OCI-LY1 (cell line): ENCODE measurements at regions not wholly inside any gene's neighbourhood (a gene's known extent, or its start where the extent isn't known, plus 50 kb on each side); places are given as distances from the start of the nearest gene placed in this dataset.

Source experiments
- H2AFZ ChIP-seq: fragments of 200-600 bp; sonication (generic), shearing (Covaris generic); 2 replicates; pipeline ENCODE4 v1.6.0; 2014; ENCODE audit warnings: antibody characterized with exemption, mild to moderate bottlenecking, low read length
- H3F3A ChIP-seq: fragments of 200-600 bp; sonication (generic), shearing (Covaris generic); 2 replicates; pipeline ENCODE4 v1.6.0; 2014; ENCODE audit warnings: mild to moderate bottlenecking, antibody characterized with exemption, low read length, moderate library complexity; ENCODE audit not compliant: insufficient read depth
- H3K27ac ChIP-seq: fragments of 200-600 bp; sonication (generic); 2 replicates; pipeline ENCODE4 v1.5.1; 2014; ENCODE audit warnings: low read length, mixed run types, mild to moderate bottlenecking, low read depth; ENCODE audit not compliant: poor library complexity, severe bottlenecking
- H3K27me3 ChIP-seq: fragments of 200-600 bp; sonication (generic); 2 replicates; pipeline ENCODE4 v1.6.0; 2014; ENCODE audit warnings: antibody characterized with exemption, mild to moderate bottlenecking, low read length, moderate library complexity; ENCODE audit not compliant: insufficient read depth
- H3K36me3 ChIP-seq: fragments of 200-600 bp; sonication (generic); 2 replicates; pipeline ENCODE4 v1.6.1; 2014; ENCODE audit warnings: mild to moderate bottlenecking, antibody characterized with exemption, low read length, moderate library complexity, mixed read lengths; ENCODE audit not compliant: insufficient read depth
- H3K4me1 ChIP-seq: fragments of 200-600 bp; sonication (generic); 2 replicates; pipeline ENCODE4 v1.5.1; 2014; ENCODE audit warnings: mild to moderate bottlenecking, low read length, moderate library complexity; ENCODE audit not compliant: insufficient read depth, severe bottlenecking
- H3K4me2 ChIP-seq: fragments of 200-600 bp; sonication (generic), shearing (Covaris generic); 2 replicates; pipeline ENCODE4 v1.6.1; 2014; ENCODE audit warnings: low read length
- H3K4me3 ChIP-seq: fragments of 200-600 bp; sonication (generic); 2 replicates; pipeline ENCODE4 v1.5.1; 2014; ENCODE audit warnings: low read length, low read depth, mild to moderate bottlenecking, mixed read lengths; ENCODE audit not compliant: poor library complexity, severe bottlenecking
- H3K79me2 ChIP-seq: fragments of 200-600 bp; shearing (Covaris generic); 2 replicates; pipeline ENCODE4 v1.6.1; 2016; ENCODE audit warnings: mixed run types, low read length, mixed read lengths; ENCODE audit not compliant: insufficient read depth
- H3K9ac ChIP-seq: fragments of 200-600 bp; sonication (generic), shearing (Covaris generic); 2 replicates; pipeline ENCODE4 v1.6.1; 2014; ENCODE audit warnings: mild to moderate bottlenecking, low read length, mixed read lengths
- H3K9me2 ChIP-seq: fragments of 200-600 bp; sonication (generic), shearing (Covaris generic); 2 replicates; pipeline ENCODE4 v1.6.1; 2014; ENCODE audit warnings: low read depth, mild to moderate bottlenecking, low read length, mixed read lengths
- H3K9me3 ChIP-seq: fragments of 200-600 bp; shearing (Covaris generic); 2 replicates; pipeline ENCODE4 v1.6.1; 2014; ENCODE audit warnings: low read length, mixed read lengths
- H4K20me1 ChIP-seq: fragments of 200-600 bp; sonication (generic), shearing (Covaris generic); 2 replicates; pipeline ENCODE4 v1.6.0; 2016; ENCODE audit warnings: mild to moderate bottlenecking, low read length; ENCODE audit not compliant: insufficient read depth
- EZH2 ChIP-seq: fragments of 200-600 bp; sonication (generic), shearing (Covaris generic); IDR thresholded peaks from 2 replicates; pipeline ENCODE4 v1.8.0; 2017; ENCODE audit warnings: borderline replicate concordance, mixed run types, mild to moderate bottlenecking, antibody characterized with exemption, low read length, moderate library complexity, mixed read lengths
- TF ChIP-seq, protein P1 (sequence below): fragments of 200-600 bp; sonication (generic), shearing (Covaris generic); IDR thresholded peaks from 2 replicates; pipeline ENCODE4 v1.5.1; 2017; ENCODE audit warnings: mild to moderate bottlenecking, antibody characterized with exemption, low read length, moderate library complexity, mixed read lengths

DNA sequence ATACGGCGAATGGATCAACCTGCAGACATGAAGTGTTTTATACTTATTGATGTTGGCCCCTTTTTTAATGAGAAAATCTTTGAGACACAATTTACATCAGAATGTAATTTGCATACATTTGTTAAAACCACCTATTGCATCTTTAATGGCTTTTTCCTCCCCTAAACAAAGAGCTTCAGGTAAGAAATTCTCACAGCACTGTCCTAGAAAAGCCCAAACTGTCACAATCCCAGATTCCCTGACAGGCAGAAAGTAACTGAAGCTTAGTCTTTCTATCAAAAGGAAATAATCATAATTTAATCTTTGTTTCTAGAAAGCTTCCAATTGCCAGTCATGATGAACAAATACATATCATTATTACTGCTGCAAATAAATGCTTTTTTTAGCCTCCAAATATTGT, 407.9 kb downstream of the TMA16 start:
- Histone ChIP-seq H3K36me3 (no peaks in the 10 kb centered on the region), H3K9me3 (no peaks in the 10 kb centered on the region), H3F3A (no peaks in the 10 kb centered on the region), H2AFZ (no peak overlapping the region), H4K20me1 (no peaks in the 10 kb centered on the region), H3K27ac (no peak overlapping the region), H3K4me3 (no peak overlapping the region), H3K27me3 (no peaks in the 10 kb centered on the region), H3K9me2 (no peaks in the 10 kb centered on the region), H3K79me2 (no peaks in the 10 kb centered on the region), H3K9ac (no peak overlapping the region), H3K4me1 (no peaks in the 10 kb centered on the region), H3K4me2 (no peak overlapping the region)
- TF ChIP-seq, protein P1, sequence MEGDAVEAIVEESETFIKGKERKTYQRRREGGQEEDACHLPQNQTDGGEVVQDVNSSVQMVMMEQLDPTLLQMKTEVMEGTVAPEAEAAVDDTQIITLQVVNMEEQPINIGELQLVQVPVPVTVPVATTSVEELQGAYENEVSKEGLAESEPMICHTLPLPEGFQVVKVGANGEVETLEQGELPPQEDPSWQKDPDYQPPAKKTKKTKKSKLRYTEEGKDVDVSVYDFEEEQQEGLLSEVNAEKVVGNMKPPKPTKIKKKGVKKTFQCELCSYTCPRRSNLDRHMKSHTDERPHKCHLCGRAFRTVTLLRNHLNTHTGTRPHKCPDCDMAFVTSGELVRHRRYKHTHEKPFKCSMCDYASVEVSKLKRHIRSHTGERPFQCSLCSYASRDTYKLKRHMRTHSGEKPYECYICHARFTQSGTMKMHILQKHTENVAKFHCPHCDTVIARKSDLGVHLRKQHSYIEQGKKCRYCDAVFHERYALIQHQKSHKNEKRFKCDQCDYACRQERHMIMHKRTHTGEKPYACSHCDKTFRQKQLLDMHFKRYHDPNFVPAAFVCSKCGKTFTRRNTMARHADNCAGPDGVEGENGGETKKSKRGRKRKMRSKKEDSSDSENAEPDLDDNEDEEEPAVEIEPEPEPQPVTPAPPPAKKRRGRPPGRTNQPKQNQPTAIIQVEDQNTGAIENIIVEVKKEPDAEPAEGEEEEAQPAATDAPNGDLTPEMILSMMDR = no peak
- TF ChIP-seq EZH2 = no peak

DNA sequence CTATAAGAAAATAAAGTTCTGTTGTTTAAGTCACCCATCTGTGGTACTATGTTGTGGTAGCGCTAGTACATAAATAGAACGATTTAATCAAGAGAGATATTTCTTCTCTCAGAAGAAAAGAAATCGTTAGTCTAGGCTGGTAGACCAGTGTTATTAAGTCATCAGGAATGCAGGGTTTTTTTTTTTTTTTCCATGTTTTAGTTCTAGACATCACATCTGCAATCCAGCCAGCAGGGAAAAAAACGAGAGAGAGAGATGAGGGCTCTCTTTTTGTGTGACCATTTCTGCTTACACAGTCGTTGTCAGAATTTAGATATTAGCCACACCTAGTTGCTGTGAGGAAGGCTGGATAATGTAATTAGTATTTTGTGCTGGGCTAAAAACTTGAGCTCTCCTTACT, 417.4 kb downstream of the TMA16 start:
- no peak for TF ChIP-seq EZH2
- TF ChIP-seq, protein P1 = no peak
- H3K9me3 ChIP-seq = no peaks in the 10 kb centered on the region
- no peak overlapping the region for H2AFZ ChIP-seq
- no peaks in the 10 kb centered on the region for H3K27me3 ChIP-seq
- H3K9me2 ChIP-seq = no peaks in the 10 kb centered on the region
- no peak overlapping the region for H3K9ac ChIP-seq
- no peak overlapping the region for H3K4me2 ChIP-seq
- H4K20me1 ChIP-seq = no peaks in the 10 kb centered on the region
- no peak overlapping the region for H3K4me3 ChIP-seq
- H3K79me2 ChIP-seq = no peaks in the 10 kb centered on the region
- H3K4me1 ChIP-seq = no peaks in the 10 kb centered on the region
- H3F3A ChIP-seq = no peaks in the 10 kb centered on the region
- H3K27ac ChIP-seq = no peak overlapping the region
- no peaks in the 10 kb centered on the region for H3K36me3 ChIP-seq

DNA sequence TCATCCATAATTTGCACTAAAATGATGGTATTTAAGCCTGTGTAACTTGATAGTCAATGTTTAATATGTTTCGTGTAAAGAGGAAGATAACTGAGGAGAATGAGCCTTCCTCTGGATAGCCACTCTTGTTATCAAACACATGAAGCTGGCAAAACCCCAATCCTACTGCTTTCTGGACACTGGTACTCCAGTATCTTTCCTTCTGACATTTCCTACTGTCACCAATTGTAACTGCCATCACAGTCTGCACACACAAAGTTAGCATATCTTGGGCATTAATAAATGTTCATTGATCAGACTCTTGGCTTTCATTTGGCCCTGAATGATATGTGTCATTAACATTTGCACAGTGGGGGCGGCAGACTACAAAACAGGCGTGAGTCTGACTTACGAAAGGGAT, 419.1 kb downstream of the TMA16 start:
- H2AFZ ChIP-seq = no peak overlapping the region
- H3K4me2 ChIP-seq = no peak overlapping the region
- H4K20me1 ChIP-seq = no peaks in the 10 kb centered on the region

More for the DNA sequence above, 419.1 kb downstream of the TMA16 start:
- H3F3A ChIP-seq = no peaks in the 10 kb centered on the region
- H3K9me3 ChIP-seq = no peaks in the 10 kb centered on the region
- H3K79me2 ChIP-seq = no peaks in the 10 kb centered on the region
- no peak for TF ChIP-seq EZH2
- TF ChIP-seq, protein P1 = no peak
- no peak overlapping the region for H3K4me3 ChIP-seq
- H3K36me3 ChIP-seq = no peaks in the 10 kb centered on the region
- no peak overlapping the region for H3K9ac ChIP-seq
- no peaks in the 10 kb centered on the region for H3K9me2 ChIP-seq
- no peaks in the 10 kb centered on the region for H3K27me3 ChIP-seq
- H3K4me1 ChIP-seq = no peaks in the 10 kb centered on the region
- H3K27ac ChIP-seq = no peak overlapping the region
